SH-SY5Y (cell line): ENCODE measurements at regions not wholly inside any gene's neighbourhood (a gene's known extent, or its start where the extent isn't known, plus 50 kb on each side); places are given as distances from the start of the nearest gene placed in this dataset.

Experiments used
- GATA2 ChIP-seq: IDR thresholded peaks from 2 replicates; pipeline ENCODE4 v1.6.1; 2011; ENCODE audit warnings: mild to moderate bottlenecking, low read depth, low read length
- GATA3 ChIP-seq: IDR thresholded peaks from 2 replicates; pipeline ENCODE4 v1.6.1; 2011; ENCODE audit warnings: low read depth, mild to moderate bottlenecking, low read length, moderate library complexity

DNA sequence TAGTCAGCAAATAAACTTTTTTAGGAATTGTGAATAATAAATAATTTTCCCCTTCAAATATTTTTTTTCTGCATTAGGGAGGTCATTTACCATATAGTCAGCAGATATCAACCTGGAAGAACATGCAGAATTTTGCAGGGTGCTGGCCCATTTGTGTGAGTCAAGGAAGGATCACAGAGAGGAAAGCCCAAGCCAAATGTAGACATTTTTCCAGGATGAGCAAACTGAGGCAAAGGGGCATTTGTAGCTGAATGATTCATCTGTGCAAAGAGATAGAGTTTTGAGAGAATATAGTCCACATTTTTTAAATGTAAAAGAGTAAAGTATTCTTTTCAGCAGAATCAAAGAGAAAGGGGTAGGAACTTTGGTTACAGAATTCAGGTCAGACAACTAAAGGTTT, 555.5 kb upstream of the MARCKS start:
- TF ChIP-seq GATA2 (no peak), GATA3 (no peak)
